ENCODE measurements at regions not wholly inside any gene's neighbourhood (a gene's known extent, or its start where the extent isn't known, plus 50 kb on each side); places are given as distances from the start of the nearest gene placed in this dataset.

GRCh38 chr11:69905611-69906452, 86.6 kb upstream of the FGF3 start:
- no peak for DNase-seq

- DNase-seq, result no peak
Measured at GRCh38 chr11:69906453-69906907, 87.3 kb upstream of the FGF3 start.

DNA sequence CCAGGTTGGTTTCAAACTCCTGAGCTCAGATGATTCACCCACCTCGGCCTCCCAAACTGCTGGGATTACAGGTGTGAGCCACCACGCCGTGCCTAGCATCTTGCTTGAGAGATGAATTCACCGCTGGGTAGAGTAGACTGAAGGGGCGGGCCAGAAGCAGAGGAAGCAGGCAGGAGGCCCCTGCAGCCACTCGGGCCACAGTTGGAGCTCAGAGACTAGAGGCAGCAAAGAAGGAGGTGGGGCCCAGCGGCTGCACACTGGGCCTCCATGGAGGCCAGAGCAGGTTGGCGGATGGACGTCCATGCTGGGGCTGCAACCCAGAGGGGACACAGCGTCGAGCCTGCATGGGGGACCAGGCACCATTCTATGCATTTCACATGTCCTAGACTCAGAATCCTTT, 88.4 kb upstream of the FGF3 start:
- DNase-seq, result no peak

DNA sequence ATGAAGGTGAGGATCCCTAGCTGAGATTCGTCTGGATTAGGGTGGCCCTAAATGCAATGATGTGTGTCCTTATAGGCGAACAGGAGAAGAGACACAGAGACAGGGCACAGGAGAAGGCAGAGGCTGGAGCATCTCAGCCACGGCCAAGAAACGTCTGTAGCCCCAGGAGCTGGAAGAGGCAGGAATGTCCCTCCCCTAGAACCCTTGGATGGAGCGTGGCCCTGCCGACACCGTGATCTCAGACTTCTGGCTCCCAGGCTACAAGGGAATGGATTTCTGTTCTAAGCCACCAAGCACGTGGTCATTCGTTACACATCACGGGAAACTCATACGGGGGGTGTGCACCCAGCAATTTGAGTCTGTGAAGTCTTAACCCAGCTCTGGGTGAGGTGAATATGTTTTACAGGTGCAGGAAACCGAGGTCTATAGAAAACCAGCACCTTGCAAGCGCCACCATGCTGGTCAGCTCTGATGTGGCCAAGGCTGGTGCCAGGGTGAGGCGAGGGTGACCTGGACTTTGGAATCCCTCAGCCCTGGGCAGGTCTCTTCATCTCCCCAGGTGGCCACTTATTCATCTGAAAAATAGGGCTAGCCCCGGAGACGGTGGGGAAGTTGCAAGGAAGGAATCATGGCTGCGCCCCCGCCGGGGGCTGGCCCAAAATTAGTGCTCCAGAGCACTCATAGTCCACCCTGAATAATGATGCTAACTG, 89.5 kb upstream of the FGF3 start:
- DNase-seq, result no peak

- no peak for DNase-seq
Measured at GRCh38 chr11:69909561-69910518, 90.6 kb upstream of the FGF3 start.

DNA sequence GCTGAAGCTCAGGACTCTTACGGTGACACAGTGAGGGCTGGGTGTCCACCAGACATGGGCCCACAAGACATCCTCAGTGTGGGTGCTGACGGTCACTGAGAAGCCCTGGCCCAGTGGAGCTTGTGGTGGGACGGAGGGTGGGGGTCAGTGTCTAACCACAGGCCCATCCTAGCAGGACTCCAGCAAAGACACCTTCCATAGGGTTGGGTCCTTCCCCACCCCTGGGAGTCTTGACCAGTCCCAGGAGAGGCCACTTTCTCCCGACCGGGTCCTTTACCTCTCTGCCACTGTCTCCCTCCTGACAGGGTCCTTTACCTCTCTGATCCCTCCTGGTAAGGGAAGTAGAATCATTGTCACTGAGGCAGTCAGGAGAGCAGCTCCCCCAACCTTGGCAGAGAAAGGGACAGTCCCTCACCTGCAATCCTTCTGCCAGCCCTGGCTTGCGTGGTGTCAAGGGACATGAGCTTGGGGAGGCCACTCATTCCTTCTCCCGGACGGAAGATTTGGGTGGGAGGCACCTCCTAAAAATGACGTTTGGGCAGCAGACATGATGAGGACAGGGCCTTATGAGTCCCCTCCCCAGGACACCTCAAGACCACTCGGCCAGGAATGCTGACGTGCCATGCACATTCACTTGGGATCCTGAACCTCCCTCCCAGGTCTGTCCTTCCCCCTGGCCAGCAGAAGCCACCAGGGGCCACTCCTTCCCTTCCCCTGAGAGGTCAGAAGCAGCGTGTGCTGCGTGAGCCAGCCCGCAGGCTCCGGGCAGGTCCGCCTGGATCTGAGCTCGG, 91.5 kb upstream of the FGF3 start:
- DNase-seq, result no peak

- DNase-seq, result no peak
Measured at GRCh38 chr11:69911310-69912160, 92.3 kb upstream of the FGF3 start.

- peak; percentile 18 for DNase-seq
Measured at GRCh38 chr11:69912161-69912910, 93.1 kb upstream of the FGF3 start.

DNA sequence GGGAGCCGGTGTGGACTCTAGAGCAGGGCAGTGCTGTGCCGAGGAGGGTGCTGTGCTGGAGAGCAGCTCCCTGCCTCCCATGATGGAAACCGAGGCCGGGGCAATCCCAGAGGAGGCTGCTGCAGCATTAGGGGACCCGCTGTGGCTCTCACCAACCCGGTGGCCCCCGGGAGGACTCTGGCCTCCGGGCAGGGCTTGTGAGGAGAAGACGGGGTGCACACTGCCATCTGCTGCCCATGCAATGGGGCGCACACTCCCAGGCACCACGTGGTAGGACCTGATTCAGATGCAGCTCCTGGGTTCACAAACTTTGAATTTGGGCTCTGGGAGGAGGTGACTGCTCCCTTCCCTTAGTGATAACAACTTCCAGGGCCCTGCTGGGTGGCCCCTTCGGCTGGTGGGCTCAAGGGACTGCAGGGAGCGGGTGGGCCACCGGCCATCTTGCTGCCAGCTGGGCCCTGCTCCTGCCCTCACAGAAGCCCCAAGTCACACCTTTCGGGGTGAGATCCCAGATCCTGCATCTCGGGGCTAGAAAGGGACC, 93.8 kb upstream of the FGF3 start:
- DNase-seq, result peak; percentile 28

DNA sequence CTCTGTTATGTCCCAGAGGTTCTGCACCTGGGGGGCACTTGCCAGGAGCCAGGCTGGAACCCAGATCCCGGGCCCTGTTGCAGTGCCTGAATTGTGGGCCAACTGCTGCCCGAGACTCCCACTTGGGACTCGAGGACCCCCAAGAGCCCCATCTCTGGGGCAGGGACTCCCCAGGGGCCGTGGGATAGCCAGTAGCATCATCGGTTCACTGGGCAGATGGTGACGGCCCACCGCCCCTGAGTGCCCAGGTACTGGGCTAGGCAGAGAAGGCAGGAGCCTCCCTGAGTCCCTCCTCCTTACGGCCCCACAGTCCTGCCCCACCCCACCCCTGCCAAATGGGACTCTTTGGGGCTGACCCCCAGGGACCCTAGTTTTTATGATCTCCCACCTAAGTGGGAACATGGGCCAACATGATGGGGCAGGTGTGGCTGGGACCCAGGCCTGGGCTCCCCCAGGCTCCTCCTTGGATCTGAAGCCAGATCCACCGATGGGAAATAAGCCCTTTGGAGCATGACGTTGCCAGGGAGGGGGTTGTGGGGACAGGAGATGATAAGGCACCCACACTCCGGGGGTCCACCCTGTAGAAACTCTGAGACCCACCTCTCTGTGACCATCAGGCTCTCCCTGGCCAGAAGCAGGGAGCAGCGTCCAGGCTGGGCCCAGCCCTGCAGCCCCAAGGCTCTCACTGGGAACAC, 94.5 kb upstream of the FGF3 start:
- DNase-seq, result peak; percentile 22

- peak; percentile 28 for DNase-seq
Measured at GRCh38 chr11:69914286-69915150, 95.3 kb upstream of the FGF3 start.

GRCh38 chr11:69915151-69915500, 95.9 kb upstream of the FGF3 start:
- DNase-seq, result no peak

DNA sequence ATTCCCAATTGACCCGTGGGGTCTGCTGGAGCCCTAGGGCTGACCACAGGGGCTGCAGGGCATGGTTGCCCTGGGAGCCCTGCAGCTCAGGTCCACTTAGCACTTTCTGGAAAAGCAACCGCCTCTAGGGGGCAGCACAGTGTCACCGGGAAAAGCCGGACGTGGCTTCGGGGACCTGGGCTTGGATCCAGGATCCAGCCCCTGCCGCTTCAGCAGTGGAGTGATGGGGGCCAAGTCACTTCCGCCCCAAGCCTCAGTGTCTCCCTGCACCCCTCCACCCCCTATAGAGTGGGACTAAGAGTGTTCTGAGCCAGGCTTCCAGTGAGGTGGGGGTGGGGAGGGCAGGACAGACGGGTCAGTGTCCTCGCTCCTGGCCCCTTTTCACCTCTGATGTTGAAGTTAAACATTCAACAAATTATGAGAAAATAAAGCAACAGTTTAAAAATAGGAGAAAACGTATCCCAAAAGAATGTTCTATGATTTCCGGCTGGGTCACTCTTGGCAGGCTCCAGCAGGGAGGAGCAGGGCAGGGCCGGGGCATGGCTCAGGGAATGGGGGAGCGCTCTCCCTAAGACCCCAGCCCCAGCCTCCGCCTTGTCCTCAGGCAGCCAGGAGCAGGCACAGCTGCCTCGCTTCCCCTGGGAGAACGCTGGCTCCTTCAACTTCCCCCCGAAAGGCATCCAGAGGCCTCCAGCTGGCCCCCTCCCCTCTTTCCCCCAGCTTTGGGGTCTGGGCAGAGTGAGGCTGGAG, 96.5 kb upstream of the FGF3 start:
- DNase-seq, result peak; percentile 64

DNA sequence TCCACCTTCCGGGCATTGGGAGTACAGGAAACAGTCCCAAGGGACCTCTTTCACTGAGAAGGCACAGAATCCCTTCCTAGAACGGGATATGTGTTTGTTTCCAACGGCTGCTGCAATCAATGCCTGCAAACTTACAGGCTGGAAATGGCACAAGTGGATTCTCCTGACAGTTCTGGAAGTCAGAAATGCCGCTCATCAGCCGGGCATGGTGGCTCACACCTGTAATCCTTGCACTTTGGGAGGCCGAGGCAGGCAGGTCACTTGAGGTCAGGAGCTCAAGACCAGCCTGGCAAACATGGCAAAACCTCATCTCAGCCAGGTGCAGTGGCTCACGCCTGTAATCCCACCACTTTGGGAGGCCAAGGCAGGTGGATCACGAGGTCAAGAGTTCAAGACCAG, 97.0 kb upstream of the FGF3 start:
- peak; percentile 15 for DNase-seq

- no peak for DNase-seq
Measured at GRCh38 chr11:69916806-69917387, 97.7 kb upstream of the FGF3 start.

DNA sequence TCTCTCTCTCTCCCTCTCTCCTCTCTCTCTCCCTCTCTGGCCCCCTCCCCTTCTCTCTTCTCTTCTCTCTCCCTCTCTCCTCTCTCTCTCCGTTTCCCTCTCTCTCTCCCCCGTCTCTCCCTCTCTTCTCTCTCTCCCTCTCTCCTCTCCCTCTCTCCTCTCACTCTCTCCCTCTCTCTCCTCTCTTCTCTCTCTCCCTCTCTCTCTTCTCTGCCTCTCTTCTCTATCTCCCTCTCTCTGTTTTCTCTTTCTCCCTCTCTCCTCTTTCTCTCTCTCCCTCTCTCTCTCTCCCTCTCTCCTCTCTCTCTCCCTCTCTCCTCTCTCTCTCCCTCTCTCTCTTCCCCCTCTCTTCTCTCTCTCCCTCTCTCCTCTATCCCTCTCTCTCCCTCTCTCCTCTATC, 98.3 kb upstream of the FGF3 start:
- no peak for DNase-seq

DNA sequence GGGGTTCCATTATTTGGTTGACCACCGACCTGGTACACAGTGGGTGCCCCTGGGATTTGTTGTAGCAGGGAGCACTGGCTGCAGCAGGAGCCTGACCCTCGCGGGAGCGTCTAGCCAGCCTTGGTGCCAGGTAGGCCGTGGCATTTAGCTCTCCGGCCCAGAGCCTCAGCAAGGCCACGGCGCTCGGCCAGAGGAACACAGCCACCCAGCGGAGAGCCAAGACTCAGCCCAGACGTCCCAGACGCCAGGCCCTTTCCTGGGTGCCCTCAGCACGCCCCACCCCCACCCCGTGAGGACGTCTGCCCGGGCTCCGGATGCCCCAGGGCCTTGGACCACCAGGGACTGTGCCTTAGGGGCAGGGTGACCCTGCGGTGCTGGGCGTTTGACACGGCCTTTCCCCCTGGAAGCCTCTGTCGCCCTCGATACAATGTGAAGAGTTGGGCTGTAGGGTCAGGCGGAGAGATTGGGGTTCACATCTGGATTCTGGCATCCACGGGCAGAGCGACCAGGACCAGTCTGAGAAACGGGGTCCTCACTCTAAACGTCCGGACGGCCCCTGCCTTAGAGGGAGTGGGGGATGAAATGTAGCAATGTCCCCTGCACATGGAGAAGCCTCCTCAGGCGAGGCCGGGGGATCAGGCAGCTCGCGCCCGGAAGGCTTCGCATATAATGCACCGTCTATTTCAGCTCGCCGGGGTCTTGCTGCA, 99.2 kb upstream of the FGF3 start:
- DNase-seq, result no peak
